Spleen (tissue), 11 donors: ENCODE measurements at regions not wholly inside any gene's neighbourhood (a gene's known extent, or its start where the extent isn't known, plus 50 kb on each side); places are given as distances from the start of the nearest gene placed in this dataset.
"Not testable (repeated sequence)": the region's sequence is repeated elsewhere in the genome, so short reads cannot be mapped to it uniquely, and the experiment has no call there.

ENCODE experiments used
- DNase-seq: peaks from one replicate; pipeline ENCODE4 v3.0.0-alpha.2; 2020
- H3K27ac ChIP-seq, 8 donors: fragments of 200-600 bp; sonication (generic) in 7 of 8; 1 replicate in 4 of 8; 2 replicates in 4 of 8; pipeline versions ENCODE4 v1.5.0 to v1.8.0; 2016 to 2021; ENCODE audit warnings: inconsistent platforms in 4 of 8, mild to moderate bottlenecking in 4 of 8, moderate library complexity in 1 of 8
- H3K27me3 ChIP-seq, 7 donors: fragments of 200-600 bp; sonication (generic) in 6 of 7; replicated peaks in 1 of 7; 1 replicate in 4 of 7; 2 replicates in 3 of 7; pipeline versions ENCODE4 v1.5.0 to v1.8.0; 2016 to 2021; ENCODE audit warnings: inconsistent platforms in 3 of 7, mild to moderate bottlenecking in 1 of 7
- H3K36me3 ChIP-seq, 6 donors: fragments of 200-600 bp; sonication (generic) in 5 of 6; 1 replicate in 4 of 6; 2 replicates in 2 of 6; pipeline versions ENCODE4 v1.5.0 to v1.8.0; 2016 to 2021; ENCODE audit warnings: inconsistent platforms in 2 of 6
- H3K4me1 ChIP-seq, 6 donors: fragments of 200-600 bp; sonication (generic) in 5 of 6; 1 replicate in 3 of 6; 2 replicates in 3 of 6; pipeline versions ENCODE4 v1.5.0 to v1.8.0; 2016 to 2021; ENCODE audit warnings: inconsistent platforms in 3 of 6
- H3K4me3 ChIP-seq, 8 donors: fragments of 200-600 bp; sonication (generic) in 7 of 8; 1 replicate in 4 of 8; 2 replicates in 4 of 8; pipeline versions ENCODE4 v1.5.0 to v1.8.0; 2016 to 2021; ENCODE audit warnings: inconsistent platforms in 4 of 8, mild to moderate bottlenecking in 4 of 8, moderate library complexity in 2 of 8
- H3K9me3 ChIP-seq, 8 donors: fragments of 200-600 bp; sonication (generic) in 7 of 8; 1 replicate in 4 of 8; 2 replicates in 4 of 8; pipeline versions ENCODE4 v1.5.0 to v1.8.0; 2016 to 2021; ENCODE audit warnings: inconsistent platforms in 4 of 8
- CTCF ChIP-seq, 11 experiments: fragments of 200-600 bp in 7 of 11; fragments of 450-650 bp in 4 of 11; sonication (generic) in 4 of 11; IDR thresholded peaks in 8 of 11; conservative IDR thresholded peaks in 3 of 11; 1 replicate in 7 of 11; 2 replicates in 4 of 11; pipeline versions ENCODE4 v1.4.0 to v1.8.0; 2016 to 2021; ENCODE audit warnings: antibody characterized with exemption in 11 of 11, inconsistent platforms in 4 of 11, mild to moderate bottlenecking in 1 of 11
- POLR2A ChIP-seq, 3 donors: fragments of 450-650 bp; IDR thresholded peaks; one replicate each; pipeline ENCODE4 v1.5.1; 2017; ENCODE audit warnings: antibody characterized with exemption in 3 of 3, mild to moderate bottlenecking in 1 of 3
- POLR2AphosphoS5 ChIP-seq, 3 donors: sonication (generic); formaldehyde crosslinking; IDR thresholded peaks; one replicate each; pipeline ENCODE4 v1.5.1; 2017; ENCODE audit warnings: antibody characterized with exemption in 3 of 3
- WGBS, 5 donors: extraction: QIAGEN DNeasy Blood & Tissue Kit in 3 of 5; methylation state at CpG; one replicate each; pipeline versions ENCODE4 v1.1.5 to v1.1.7; 2013 to 2018; 5-methylcytosine and 5-hydroxymethylcytosine counted together
- intact Hi-C: fragments of 100-400 bp; cut with DNase I; formaldehyde crosslinking; loops from one replicate; pipeline ENCODE4 v1.15.0; 2023; ENCODE audit warnings: low total_unique reads
- donor health status: healthy with polysubstance abuse.
- donor health status: DM: no; HTN: no; CAD: no; lungs with moderate emphysema.
- donor health status: DM: no; HTN: no; CAD: no.
- donor health status: Bipolar disorder and iron deficiency.
- donor health status: healthy.
- donor health status: DM: no; HTN: no; CAD: no.
- donor health status: DM: yes; HTN: yes; CAD: no.

DNA sequence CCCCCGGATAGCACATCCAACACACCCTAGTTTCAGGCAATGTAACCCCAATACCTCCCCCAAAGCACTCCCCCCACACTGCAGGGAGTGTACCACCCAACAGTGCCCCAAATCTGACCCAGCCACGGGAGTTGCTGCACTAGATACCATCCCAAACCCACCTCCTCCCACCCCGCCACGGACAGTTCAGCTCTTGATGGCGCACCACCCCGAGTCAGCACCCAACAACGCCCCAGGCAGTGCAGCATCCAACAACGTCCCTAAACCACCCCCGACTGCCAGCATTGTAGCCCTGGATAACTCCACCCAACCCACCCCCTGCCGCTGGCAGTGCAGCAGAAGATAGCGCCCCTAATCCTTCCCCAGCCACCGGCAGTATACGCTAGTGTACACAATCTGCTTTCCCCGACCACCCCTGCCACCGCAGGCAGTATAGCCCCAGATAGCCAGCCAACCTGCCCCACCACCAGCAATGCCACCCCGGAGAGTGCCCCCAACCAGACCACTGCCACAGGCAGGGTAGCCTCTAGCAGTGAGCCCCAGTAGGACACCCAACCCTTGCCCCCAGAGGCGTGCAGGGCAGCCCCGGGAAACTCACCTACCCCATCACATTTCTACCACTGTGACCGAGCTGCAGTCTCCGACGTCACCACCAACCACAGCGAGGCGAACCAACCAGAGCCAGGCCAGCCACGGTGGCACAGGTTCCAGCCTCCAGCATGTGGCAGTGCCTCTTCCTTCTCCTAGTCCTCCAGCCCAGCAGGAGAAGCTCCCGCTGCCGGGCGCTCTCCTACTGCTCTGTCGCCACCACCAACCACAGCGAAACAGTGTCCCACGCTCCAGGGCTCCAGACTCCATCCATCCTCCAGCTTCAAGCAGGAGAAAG is 178.1 kb downstream of the POTEB3 start:
- Histone ChIP-seq H3K27me3 (peaks cover 0 to 5% (median 0%) of the 10 kb centered on the region in 7 donors), H3K4me3 (no peak overlapping the region), H3K27ac (no peak overlapping the region), H3K4me1 (peaks cover 0 to under 1% (median 0%) of the 10 kb centered on the region in 6 donors), H3K9me3 (peaks cover 0 to 16% (median 0%) of the 10 kb centered on the region in 8 donors), H3K36me3 (no peaks in the 10 kb centered on the region)
- DNase-seq, result peak; percentile 84
- WGBS, 5 donors, result 88 to 92% (median 89%) methylated on average over 30 of the region's 30 CpGs
- intact Hi-C loops, result no loop called here
- no peak for TF ChIP-seq CTCF (IDR thresholded peaks at IDR 0.05 in 8 of 11, conservative IDR thresholded peaks at IDR 0.05 in 3 of 11)
- TF ChIP-seq POLR2AphosphoS5 (IDR thresholded peaks at IDR 0.05), result no peak
- TF ChIP-seq POLR2A (IDR thresholded peaks at IDR 0.05), result no peak

- no peaks in the 10 kb centered on the region for H3K4me1 ChIP-seq
- no peaks in the 10 kb centered on the region for H3K36me3 ChIP-seq
- DNase-seq, result peak; percentile 80
- H3K9me3 ChIP-seq, result peaks cover 0 to 16% (median 0%) of the 10 kb centered on the region in 8 donors
- intact Hi-C loops, result no loop called here
- H3K4me3 ChIP-seq, result no peak overlapping the region
- 83 to 95% (median 85%) methylated on average over 18 of the region's 18 CpGs for WGBS, 5 donors
- TF ChIP-seq POLR2A (IDR thresholded peaks at IDR 0.05) (no peak), CTCF (IDR thresholded peaks at IDR 0.05 in 8 of 11, conservative IDR thresholded peaks at IDR 0.05 in 3 of 11) (no peak), POLR2AphosphoS5 (IDR thresholded peaks at IDR 0.05) (no peak)
- H3K27me3 ChIP-seq, result peaks cover 0 to 5% (median 0%) of the 10 kb centered on the region in 7 donors
- H3K27ac ChIP-seq, result no peak overlapping the region
These were observed 178.8 kb downstream of the POTEB3 start for GRCh38 chr15:21261396-21261964.

DNA sequence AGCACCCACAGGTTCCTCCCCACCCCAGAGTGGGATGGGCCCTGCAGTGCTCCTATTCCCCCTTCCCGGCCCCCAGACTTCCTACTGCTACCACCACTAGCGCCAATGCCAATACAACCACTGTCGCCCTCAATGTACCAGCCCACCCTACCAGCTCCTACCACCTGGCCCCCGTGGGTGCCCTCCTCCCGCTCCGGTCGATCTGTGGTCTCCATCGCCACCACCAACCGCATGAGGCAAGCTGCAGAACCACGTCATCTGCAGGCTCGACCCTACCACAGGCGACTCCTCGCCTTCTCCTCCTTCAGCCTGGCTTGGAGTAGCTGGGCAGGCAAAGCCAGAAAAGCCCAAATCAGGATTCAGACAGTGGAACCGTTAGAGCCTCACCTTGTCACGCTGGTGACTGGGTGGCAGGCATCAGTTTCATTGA is 179.3 kb downstream of the POTEB3 start:
- WGBS, 5 donors, result 80 to 87% (median 83%) methylated on average over 15 of the region's 15 CpGs
- H3K9me3 ChIP-seq, result peaks cover 0 to 16% (median 0%) of the 10 kb centered on the region in 8 donors
- intact Hi-C loops, result no loop called here

GRCh38 chr15:21258635-21259034 is 181.7 kb downstream of the POTEB3 start:
- intact Hi-C loops, DNase-seq: not testable (repeated sequence)
- WGBS, 5 donors, result 76 to 87% (median 85%) methylated on average over 3 of the region's 3 CpGs

More for the DNA sequence above, 179.3 kb downstream of the POTEB3 start:
- peak; percentile 84 for DNase-seq
- Histone ChIP-seq H3K36me3 (no peaks in the 10 kb centered on the region), H3K27ac (no peak overlapping the region), H3K27me3 (peaks cover 0 to 5% (median 0%) of the 10 kb centered on the region in 7 donors), H3K4me3 (no peak overlapping the region), H3K4me1 (no peaks in the 10 kb centered on the region)
- TF ChIP-seq POLR2AphosphoS5 (IDR thresholded peaks at IDR 0.05) (no peak), CTCF (IDR thresholded peaks at IDR 0.05 in 8 of 11, conservative IDR thresholded peaks at IDR 0.05 in 3 of 11) (no peak), POLR2A (IDR thresholded peaks at IDR 0.05) (no peak)

DNA sequence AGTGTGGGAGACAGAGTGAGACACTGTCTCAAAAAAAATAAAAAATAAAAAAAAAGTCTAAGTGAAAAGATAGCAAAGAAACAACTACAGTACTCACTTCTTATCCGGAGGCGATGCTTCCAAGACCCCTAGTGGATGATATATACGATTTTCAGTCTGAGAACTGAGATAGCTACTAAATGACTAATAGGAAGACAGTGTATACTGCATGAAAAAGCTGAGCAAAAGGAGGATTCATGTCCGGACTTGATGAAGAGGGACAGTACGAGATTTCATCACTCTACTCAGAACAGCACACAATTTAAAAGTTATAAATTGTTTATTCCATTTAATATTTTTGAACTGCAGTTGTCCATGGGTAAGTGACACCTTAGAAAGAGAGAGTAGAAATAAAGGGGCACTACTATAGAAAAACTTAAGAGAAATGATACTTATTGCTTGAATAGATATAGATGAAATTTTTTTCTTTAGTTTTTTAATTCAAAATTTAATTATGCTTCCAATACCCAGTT is 190.7 kb downstream of the POTEB3 start:
- DNase-seq, H3K4me1 ChIP-seq, H3K4me3 ChIP-seq, H3K9me3 ChIP-seq, intact Hi-C loops, H3K27me3 ChIP-seq, H3K27ac ChIP-seq, H3K36me3 ChIP-seq: not testable (repeated sequence)
- WGBS, 5 donors, result 62 to 86% (median 82%) methylated on average over 4 to 5 of the region's 5 CpGs

More at GRCh38 chr15:21258635-21259034, 181.7 kb downstream of the POTEB3 start:
- H3K36me3 ChIP-seq, H3K27ac ChIP-seq, H3K4me3 ChIP-seq, H3K4me1 ChIP-seq, H3K27me3 ChIP-seq: not testable (repeated sequence)
- H3K9me3 ChIP-seq, result peaks cover 0 to 16% (median 0%) of the 10 kb centered on the region in 8 donors
